WTC11 (cell line): ENCODE measurements at regions not wholly inside any gene's neighbourhood (a gene's known extent, or its start where the extent isn't known, plus 50 kb on each side); places are given as distances from the start of the nearest gene placed in this dataset.

ENCODE experiments used
- ATAC-seq: fragments of 200-7000 bp; cut with Tn5 transposase; 2 replicates; pipeline ENCODE4 v1.10.0; 2021; ENCODE audit warnings: mild to moderate bottlenecking, moderate library complexity
- CTCF ChIA-PET: fragments of 300-600 bp; sonication (Branson Sonifier 250); formaldehyde crosslinking; loops from one replicate; lab custom pipeline; 2021; ENCODE audit warnings: antibody characterized with exemption; lab: Charles Lee
- POLR2A ChIA-PET: fragments of 350-600 bp; sonication (Branson Sonifier 250); formaldehyde crosslinking; loops from one replicate; lab custom pipeline; 2021; ENCODE audit warnings: antibody characterized with exemption; lab: Charles Lee
- DNase-seq: peaks from one replicate; pipeline ENCODE4 v3.0.0; 2021; ENCODE audit warnings: low spot score
- H3K27ac Mint-ChIP-seq: 2 replicates; pipeline ENCODE4 v1.8.0; 2021; ENCODE audit warnings: mixed read lengths
- H3K27me3 Mint-ChIP-seq: 2 replicates; pipeline ENCODE4 v1.8.0; 2021; ENCODE audit warnings: low read depth, mild to moderate bottlenecking, moderate library complexity, mixed read lengths
- H3K36me3 Mint-ChIP-seq: 2 replicates; pipeline ENCODE4 v1.8.0; 2021; ENCODE audit warnings: mixed read lengths
- H3K4me1 Mint-ChIP-seq: 2 replicates; pipeline ENCODE4 v1.8.0; 2022; ENCODE audit warnings: mixed read lengths
- H3K4me3 Mint-ChIP-seq: 2 replicates; pipeline ENCODE4 v1.8.0; 2021; ENCODE audit warnings: mild to moderate bottlenecking, moderate library complexity, mixed read lengths
- H3K9me3 Mint-ChIP-seq: 2 replicates; pipeline ENCODE4 v1.8.0; 2021; ENCODE audit warnings: mixed read lengths
- ATF3 ChIP-seq: sonication (generic); formaldehyde crosslinking; conservative IDR thresholded peaks from 2 replicates; pipeline ENCODE4 v1.8.1; 2022; ENCODE audit warnings: mild to moderate bottlenecking, missing genetic modification reagents
- CREM ChIP-seq: sonication (generic); formaldehyde crosslinking; IDR thresholded peaks from 2 replicates; pipeline ENCODE4 v1.8.1; 2022; ENCODE audit warnings: mild to moderate bottlenecking, missing genetic modification reagents, moderate library complexity
- E2F5 ChIP-seq: sonication (generic); formaldehyde crosslinking; IDR thresholded peaks from 2 replicates; pipeline ENCODE4 v1.8.1; 2022; ENCODE audit warnings: mild to moderate bottlenecking, moderate library complexity, missing genetic modification reagents
- EMX1 ChIP-seq: fragments of 250-450 bp; sonication (Bioruptor Pico); IDR thresholded peaks from 2 replicates; pipeline ENCODE4 v1.8.0; 2021; ENCODE audit warnings: mild to moderate bottlenecking
- FOXP1 ChIP-seq: sonication (generic); formaldehyde crosslinking; IDR thresholded peaks from 2 replicates; pipeline ENCODE4 v1.8.0; 2022; ENCODE audit warnings: missing genetic modification reagents, mild to moderate bottlenecking, moderate library complexity, borderline replicate concordance
- GTF2I ChIP-seq: fragments of 250-450 bp; sonication (Bioruptor Pico); conservative IDR thresholded peaks from 2 replicates; pipeline ENCODE4 v1.4.0; 2021; ENCODE audit warnings: mild to moderate bottlenecking
- JAZF1 ChIP-seq: fragments of 250-450 bp; sonication (Bioruptor Pico); IDR thresholded peaks from 2 replicates; pipeline ENCODE4 v1.9.0; 2021; ENCODE audit warnings: moderate library complexity, mild to moderate bottlenecking, inconsistent platforms
- NR3C1 ChIP-seq: sonication (generic); formaldehyde crosslinking; conservative IDR thresholded peaks from 2 replicates; pipeline ENCODE4 v1.8.1; 2023; ENCODE audit warnings: low read depth, mild to moderate bottlenecking, missing genetic modification reagents
- SOX15 ChIP-seq: fragments of 250-450 bp; sonication (Bioruptor Pico); IDR thresholded peaks from 2 replicates; pipeline ENCODE4 v1.9.0; 2021; ENCODE audit warnings: mild to moderate bottlenecking
- SP1 ChIP-seq: sonication (generic); formaldehyde crosslinking; conservative IDR thresholded peaks from 2 replicates; pipeline ENCODE4 v1.8.1; 2022; ENCODE audit warnings: missing genetic modification reagents
- TCF7 ChIP-seq: sonication (generic); formaldehyde crosslinking; IDR thresholded peaks from 2 replicates; pipeline ENCODE4 v1.8.0; 2022; ENCODE audit warnings: mild to moderate bottlenecking, low read depth, missing genetic modification reagents, moderate library complexity
- TEAD1 ChIP-seq: sonication (generic); formaldehyde crosslinking; IDR thresholded peaks from 2 replicates; pipeline ENCODE4 v1.8.0; 2022; ENCODE audit warnings: mild to moderate bottlenecking, missing genetic modification reagents
- ZBTB21 ChIP-seq: sonication (generic); formaldehyde crosslinking; IDR thresholded peaks from 2 replicates; pipeline ENCODE4 v1.8.1; 2023; ENCODE audit warnings: mild to moderate bottlenecking, missing genetic modification reagents, borderline replicate concordance
- ZNF138 ChIP-seq: sonication (generic); formaldehyde crosslinking; conservative IDR thresholded peaks from 2 replicates; pipeline ENCODE4 v1.8.1; 2022; ENCODE audit warnings: mild to moderate bottlenecking, moderate library complexity, missing genetic modification reagents
- ZNF219 ChIP-seq: sonication (generic); formaldehyde crosslinking; IDR thresholded peaks from 2 replicates; pipeline ENCODE4 v1.8.0; 2023; ENCODE audit warnings: missing genetic modification reagents, mild to moderate bottlenecking, borderline replicate concordance
- ZNF232 ChIP-seq: sonication (generic); formaldehyde crosslinking; IDR thresholded peaks from 2 replicates; pipeline ENCODE4 v1.8.0; 2022; ENCODE audit warnings: mild to moderate bottlenecking, missing genetic modification reagents
- ZNF671 ChIP-seq: fragments of 250-450 bp; sonication (Bioruptor Pico); IDR thresholded peaks from 2 replicates; pipeline ENCODE4 v1.8.0; 2021; ENCODE audit warnings: mild to moderate bottlenecking
- TF ChIP-seq, protein P1 (sequence below): sonication (generic); formaldehyde crosslinking; IDR thresholded peaks from 2 replicates; pipeline ENCODE4 v1.8.0; 2023; ENCODE audit warnings: missing genetic modification reagents, mild to moderate bottlenecking, borderline replicate concordance
- TF ChIP-seq, protein P2 (sequence below): sonication (generic); formaldehyde crosslinking; IDR thresholded peaks from 2 replicates; pipeline ENCODE4 v1.8.0; 2022; ENCODE audit warnings: mild to moderate bottlenecking, missing genetic modification reagents
- TF ChIP-seq, protein P3 (sequence below): fragments of 200-600 bp; IDR thresholded peaks from 2 replicates; pipeline ENCODE4 v1.8.0; 2022; ENCODE audit warnings: antibody characterized with exemption
- TF ChIP-seq, protein P4 (sequence below): sonication (generic); formaldehyde crosslinking; IDR thresholded peaks from 2 replicates; pipeline ENCODE4 v1.8.1; 2023; ENCODE audit warnings: mild to moderate bottlenecking, missing genetic modification reagents
- TF ChIP-seq, protein P5 (sequence below): fragments of 250-450 bp; sonication (Bioruptor Pico); IDR thresholded peaks from 2 replicates; pipeline ENCODE4 v1.9.0; 2021; ENCODE audit warnings: mild to moderate bottlenecking

GRCh38 chr3:157829786-157830185 is 276.4 kb downstream of the SHOX2 start (continued):
- TF ChIP-seq, protein P1, sequence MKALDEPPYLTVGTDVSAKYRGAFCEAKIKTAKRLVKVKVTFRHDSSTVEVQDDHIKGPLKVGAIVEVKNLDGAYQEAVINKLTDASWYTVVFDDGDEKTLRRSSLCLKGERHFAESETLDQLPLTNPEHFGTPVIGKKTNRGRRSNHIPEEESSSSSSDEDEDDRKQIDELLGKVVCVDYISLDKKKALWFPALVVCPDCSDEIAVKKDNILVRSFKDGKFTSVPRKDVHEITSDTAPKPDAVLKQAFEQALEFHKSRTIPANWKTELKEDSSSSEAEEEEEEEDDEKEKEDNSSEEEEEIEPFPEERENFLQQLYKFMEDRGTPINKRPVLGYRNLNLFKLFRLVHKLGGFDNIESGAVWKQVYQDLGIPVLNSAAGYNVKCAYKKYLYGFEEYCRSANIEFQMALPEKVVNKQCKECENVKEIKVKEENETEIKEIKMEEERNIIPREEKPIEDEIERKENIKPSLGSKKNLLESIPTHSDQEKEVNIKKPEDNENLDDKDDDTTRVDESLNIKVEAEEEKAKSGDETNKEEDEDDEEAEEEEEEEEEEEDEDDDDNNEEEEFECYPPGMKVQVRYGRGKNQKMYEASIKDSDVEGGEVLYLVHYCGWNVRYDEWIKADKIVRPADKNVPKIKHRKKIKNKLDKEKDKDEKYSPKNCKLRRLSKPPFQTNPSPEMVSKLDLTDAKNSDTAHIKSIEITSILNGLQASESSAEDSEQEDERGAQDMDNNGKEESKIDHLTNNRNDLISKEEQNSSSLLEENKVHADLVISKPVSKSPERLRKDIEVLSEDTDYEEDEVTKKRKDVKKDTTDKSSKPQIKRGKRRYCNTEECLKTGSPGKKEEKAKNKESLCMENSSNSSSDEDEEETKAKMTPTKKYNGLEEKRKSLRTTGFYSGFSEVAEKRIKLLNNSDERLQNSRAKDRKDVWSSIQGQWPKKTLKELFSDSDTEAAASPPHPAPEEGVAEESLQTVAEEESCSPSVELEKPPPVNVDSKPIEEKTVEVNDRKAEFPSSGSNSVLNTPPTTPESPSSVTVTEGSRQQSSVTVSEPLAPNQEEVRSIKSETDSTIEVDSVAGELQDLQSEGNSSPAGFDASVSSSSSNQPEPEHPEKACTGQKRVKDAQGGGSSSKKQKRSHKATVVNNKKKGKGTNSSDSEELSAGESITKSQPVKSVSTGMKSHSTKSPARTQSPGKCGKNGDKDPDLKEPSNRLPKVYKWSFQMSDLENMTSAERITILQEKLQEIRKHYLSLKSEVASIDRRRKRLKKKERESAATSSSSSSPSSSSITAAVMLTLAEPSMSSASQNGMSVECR (CRISPR knock-in tag): no peak
- no peak for TF ChIP-seq SOX15 (CRISPR knock-in tag)
- TF ChIP-seq ZNF671 (CRISPR knock-in tag): no peak
- no peak for TF ChIP-seq JAZF1 (CRISPR knock-in tag)
- TF ChIP-seq TEAD1: no peak
- TF ChIP-seq, protein P2, sequence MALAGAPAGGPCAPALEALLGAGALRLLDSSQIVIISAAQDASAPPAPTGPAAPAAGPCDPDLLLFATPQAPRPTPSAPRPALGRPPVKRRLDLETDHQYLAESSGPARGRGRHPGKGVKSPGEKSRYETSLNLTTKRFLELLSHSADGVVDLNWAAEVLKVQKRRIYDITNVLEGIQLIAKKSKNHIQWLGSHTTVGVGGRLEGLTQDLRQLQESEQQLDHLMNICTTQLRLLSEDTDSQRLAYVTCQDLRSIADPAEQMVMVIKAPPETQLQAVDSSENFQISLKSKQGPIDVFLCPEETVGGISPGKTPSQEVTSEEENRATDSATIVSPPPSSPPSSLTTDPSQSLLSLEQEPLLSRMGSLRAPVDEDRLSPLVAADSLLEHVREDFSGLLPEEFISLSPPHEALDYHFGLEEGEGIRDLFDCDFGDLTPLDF: no peak
- no peak for TF ChIP-seq ATF3
- no peak for TF ChIP-seq ZNF232
- TF ChIP-seq, all 79 proteins: peak for 0

GRCh38 chr3:157824281-157824680 is 281.9 kb downstream of the SHOX2 start:
- H3K9me3 Mint-ChIP-seq: peaks cover 25% of the 10 kb centered on the region
- no peak overlapping the region for H3K4me3 Mint-ChIP-seq
- ATAC-seq: no peak
- H3K27ac Mint-ChIP-seq: no peak overlapping the region
- ChIA-PET CTCF (no interaction called here), POLR2A (no interaction called here)
- H3K36me3 Mint-ChIP-seq: peaks cover 8% of the 10 kb centered on the region
- no peak for DNase-seq
- peaks cover 15% of the 10 kb centered on the region for H3K4me1 Mint-ChIP-seq
- TF ChIP-seq E2F5 (CRISPR knock-in tag): no peak
- TF ChIP-seq CREM (CRISPR knock-in tag): no peak
- no peak for TF ChIP-seq TEAD1
- TF ChIP-seq, protein P3, sequence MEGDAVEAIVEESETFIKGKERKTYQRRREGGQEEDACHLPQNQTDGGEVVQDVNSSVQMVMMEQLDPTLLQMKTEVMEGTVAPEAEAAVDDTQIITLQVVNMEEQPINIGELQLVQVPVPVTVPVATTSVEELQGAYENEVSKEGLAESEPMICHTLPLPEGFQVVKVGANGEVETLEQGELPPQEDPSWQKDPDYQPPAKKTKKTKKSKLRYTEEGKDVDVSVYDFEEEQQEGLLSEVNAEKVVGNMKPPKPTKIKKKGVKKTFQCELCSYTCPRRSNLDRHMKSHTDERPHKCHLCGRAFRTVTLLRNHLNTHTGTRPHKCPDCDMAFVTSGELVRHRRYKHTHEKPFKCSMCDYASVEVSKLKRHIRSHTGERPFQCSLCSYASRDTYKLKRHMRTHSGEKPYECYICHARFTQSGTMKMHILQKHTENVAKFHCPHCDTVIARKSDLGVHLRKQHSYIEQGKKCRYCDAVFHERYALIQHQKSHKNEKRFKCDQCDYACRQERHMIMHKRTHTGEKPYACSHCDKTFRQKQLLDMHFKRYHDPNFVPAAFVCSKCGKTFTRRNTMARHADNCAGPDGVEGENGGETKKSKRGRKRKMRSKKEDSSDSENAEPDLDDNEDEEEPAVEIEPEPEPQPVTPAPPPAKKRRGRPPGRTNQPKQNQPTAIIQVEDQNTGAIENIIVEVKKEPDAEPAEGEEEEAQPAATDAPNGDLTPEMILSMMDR: no peak
- no peaks in the 10 kb centered on the region for H3K27me3 Mint-ChIP-seq

GRCh38 chr3:157823050-157823449 is 283.2 kb downstream of the SHOX2 start:
- Mint-ChIP-seq H3K4me1 (peaks cover 16% of the 10 kb centered on the region), H3K27me3 (no peaks in the 10 kb centered on the region), H3K9me3 (peaks cover 13% of the 10 kb centered on the region), H3K27ac (no peak overlapping the region), H3K36me3 (no peaks in the 10 kb centered on the region), H3K4me3 (no peak overlapping the region)
- no peak for ATAC-seq
- ChIA-PET CTCF (no interaction called here), POLR2A (no interaction called here)
- DNase-seq: no peak
- TF ChIP-seq ZNF671 (CRISPR knock-in tag) (no peak), SP1 (no peak), EMX1 (CRISPR knock-in tag) (no peak), ZBTB21 (CRISPR knock-in tag) (no peak), GTF2I (no peak), ZNF138 (CRISPR knock-in tag) (no peak), TCF7 (CRISPR knock-in tag) (no peak), NR3C1 (CRISPR knock-in tag) (no peak), ZNF219 (no peak), FOXP1 (no peak)
- TF ChIP-seq, protein P4, sequence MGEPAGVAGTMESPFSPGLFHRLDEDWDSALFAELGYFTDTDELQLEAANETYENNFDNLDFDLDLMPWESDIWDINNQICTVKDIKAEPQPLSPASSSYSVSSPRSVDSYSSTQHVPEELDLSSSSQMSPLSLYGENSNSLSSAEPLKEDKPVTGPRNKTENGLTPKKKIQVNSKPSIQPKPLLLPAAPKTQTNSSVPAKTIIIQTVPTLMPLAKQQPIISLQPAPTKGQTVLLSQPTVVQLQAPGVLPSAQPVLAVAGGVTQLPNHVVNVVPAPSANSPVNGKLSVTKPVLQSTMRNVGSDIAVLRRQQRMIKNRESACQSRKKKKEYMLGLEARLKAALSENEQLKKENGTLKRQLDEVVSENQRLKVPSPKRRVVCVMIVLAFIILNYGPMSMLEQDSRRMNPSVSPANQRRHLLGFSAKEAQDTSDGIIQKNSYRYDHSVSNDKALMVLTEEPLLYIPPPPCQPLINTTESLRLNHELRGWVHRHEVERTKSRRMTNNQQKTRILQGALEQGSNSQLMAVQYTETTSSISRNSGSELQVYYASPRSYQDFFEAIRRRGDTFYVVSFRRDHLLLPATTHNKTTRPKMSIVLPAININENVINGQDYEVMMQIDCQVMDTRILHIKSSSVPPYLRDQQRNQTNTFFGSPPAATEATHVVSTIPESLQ (CRISPR knock-in tag): no peak
- TF ChIP-seq, protein P5, sequence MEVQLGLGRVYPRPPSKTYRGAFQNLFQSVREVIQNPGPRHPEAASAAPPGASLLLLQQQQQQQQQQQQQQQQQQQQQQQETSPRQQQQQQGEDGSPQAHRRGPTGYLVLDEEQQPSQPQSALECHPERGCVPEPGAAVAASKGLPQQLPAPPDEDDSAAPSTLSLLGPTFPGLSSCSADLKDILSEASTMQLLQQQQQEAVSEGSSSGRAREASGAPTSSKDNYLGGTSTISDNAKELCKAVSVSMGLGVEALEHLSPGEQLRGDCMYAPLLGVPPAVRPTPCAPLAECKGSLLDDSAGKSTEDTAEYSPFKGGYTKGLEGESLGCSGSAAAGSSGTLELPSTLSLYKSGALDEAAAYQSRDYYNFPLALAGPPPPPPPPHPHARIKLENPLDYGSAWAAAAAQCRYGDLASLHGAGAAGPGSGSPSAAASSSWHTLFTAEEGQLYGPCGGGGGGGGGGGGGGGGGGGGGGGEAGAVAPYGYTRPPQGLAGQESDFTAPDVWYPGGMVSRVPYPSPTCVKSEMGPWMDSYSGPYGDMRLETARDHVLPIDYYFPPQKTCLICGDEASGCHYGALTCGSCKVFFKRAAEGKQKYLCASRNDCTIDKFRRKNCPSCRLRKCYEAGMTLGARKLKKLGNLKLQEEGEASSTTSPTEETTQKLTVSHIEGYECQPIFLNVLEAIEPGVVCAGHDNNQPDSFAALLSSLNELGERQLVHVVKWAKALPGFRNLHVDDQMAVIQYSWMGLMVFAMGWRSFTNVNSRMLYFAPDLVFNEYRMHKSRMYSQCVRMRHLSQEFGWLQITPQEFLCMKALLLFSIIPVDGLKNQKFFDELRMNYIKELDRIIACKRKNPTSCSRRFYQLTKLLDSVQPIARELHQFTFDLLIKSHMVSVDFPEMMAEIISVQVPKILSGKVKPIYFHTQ (CRISPR knock-in tag): no peak
